Stimulated activated CD8-positive, alpha-beta memory T cell treated with anti-CD3 and anti-CD28 coated beads, Interleukin-15, amount 100 ng/mL, for 1 hour (primary cell): ENCODE measurements at regions not wholly inside any gene's neighbourhood (a gene's known extent, or its start where the extent isn't known, plus 50 kb on each side); places are given as distances from the start of the nearest gene placed in this dataset.

ENCODE experiments used
- DNase-seq: peaks from one replicate; pipeline ENCODE4 v3.0.0-alpha.2; 2020; ENCODE audit warnings: low read depth

DNA sequence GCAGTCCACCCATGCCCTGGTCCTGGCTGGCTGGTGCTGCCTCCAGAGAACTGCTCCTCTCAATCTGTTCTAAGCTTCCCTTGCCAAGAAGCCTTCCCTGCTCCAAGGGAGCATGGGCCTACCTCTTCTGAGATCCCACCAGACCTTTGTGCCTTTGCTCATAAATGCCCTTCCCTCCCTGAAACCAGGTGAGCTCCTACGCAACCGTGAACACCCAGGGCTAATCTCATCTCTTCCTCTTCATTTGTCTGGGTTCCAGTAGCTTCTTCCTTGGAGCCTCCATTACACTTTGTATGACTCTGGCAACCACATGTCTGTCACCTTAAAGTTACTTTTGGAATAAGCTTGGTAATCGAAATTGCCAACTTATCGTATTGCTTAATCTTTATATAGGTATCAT, 270.6 kb downstream of the PBX3 start:
- DNase-seq: no peak

GRCh38 chr9:126020836-126021235, 273.7 kb downstream of the PBX3 start:
- DNase-seq: no peak

DNA sequence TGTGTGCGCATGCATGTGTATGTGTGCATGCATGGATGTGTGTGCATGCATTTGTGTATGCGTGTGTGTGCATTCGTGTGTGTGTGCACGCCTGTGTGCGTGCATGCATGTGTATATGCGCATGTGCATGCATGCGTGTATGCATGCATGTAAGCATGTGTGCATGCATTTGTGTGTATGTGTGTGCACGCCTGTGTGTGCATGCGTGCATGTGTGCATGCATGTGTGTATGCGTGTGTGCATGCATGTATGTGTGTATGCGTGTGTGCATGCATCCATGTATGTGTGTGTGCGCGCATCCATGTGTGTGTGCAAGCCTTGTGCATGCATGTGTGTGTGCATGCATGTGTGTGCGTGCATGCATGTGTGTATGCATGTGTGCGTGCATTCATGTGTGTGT, 276.8 kb downstream of the PBX3 start:
- DNase-seq: no peak

- no peak for DNase-seq
These were observed 277.5 kb downstream of the PBX3 start for GRCh38 chr9:126024581-126025230.

DNA sequence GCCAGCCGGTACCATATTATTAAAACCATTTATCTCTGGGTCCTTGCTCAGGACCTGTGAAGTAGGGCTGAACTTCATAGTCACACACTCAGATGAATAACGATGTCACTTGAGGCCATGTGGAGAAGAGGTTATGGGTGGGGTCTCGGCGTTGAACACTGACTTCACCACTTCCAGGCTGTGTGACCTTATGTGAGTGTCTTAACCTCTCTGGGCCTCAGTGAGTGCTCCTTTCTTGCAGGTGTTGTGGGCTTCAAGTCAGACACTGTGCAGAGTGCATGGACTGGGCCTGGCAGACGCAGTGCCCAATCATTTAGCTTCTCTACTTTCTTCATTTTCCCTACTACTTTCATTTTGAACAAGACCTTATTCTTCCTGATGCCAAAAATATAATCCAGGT, 278.8 kb downstream of the PBX3 start:
- no peak for DNase-seq

DNA sequence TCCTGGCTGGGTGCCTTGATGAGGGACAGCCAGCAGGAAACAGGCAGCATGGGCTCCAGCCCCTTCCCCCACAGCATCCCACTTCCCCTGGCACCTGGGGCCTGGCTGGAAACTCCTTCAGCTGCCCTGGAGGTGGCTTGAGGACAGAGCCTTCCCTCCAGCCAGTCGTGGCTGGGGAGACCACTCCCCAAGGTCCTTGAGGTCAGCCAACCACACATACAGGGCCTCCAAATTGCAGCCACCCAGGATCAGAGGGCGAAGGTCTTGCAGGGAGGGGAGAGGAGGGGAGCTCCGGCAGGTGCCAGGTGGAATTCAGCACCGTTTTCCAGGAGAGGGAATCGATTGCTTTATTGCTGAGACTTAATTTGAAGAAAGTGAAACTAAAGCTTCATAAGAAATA, 280.4 kb downstream of the PBX3 start:
- DNase-seq: no peak

DNA sequence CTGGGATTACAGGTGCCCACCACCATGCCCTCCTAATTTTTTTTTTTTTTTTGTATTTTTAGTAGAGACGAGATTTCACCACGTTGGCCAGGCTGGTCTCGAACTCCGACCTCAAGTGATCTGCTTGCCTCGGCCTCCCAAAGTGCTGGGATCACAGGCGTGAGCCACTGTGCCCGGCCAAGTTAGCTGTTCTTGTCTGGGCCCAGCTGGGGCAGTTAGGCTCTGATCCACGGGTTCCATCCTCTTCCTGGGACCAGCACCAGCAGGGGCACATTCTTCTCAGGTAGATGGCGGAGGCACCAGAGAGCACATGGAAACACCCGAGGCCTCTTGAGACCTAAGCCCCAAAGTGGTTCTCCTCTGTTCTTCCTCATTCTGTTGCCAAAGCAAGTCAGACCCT, 281.6 kb downstream of the PBX3 start:
- DNase-seq: no peak

DNA sequence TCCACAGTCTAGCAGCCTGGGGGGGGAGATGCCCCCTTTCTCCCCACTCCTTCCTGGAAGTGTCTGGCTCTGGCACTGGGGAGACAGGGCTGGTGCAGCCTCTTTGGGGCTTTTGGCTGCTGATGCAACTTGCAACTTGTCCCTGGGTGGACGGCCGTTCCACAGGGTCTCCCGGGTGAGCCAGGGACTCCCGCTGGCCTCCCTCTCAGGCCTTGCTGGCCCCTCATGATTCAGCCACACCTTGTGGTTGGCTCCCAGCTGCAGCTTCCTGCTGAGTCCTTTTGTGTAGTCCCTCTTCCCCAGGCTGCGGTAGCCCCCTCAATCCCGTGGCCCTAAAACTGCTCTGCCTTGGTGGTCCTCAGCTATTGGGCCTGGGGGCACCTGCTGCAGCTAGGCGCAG, 283.5 kb downstream of the PBX3 start:
- no peak for DNase-seq

GRCh38 chr9:126031116-126031515, 283.9 kb downstream of the PBX3 start:
- DNase-seq: no peak

DNA sequence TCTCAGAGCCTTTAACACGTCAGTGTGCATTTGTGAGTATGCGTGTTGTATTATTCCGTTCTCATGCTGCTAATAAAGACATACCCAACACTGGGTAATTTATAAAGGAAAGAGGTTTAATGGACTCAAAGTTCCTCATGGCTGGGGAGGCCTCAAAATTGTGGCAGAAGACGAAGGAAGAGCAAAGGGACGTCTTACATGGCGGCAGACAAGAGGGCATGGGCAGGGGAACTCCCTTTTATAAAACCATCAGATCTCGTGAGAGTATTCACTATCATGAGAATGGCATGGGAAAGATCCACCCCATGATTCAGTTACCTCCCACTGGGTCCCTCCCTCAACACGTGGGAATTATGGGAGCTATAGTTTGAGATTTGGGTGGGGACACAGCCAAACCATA, 285.0 kb downstream of the PBX3 start:
- no peak for DNase-seq

DNA sequence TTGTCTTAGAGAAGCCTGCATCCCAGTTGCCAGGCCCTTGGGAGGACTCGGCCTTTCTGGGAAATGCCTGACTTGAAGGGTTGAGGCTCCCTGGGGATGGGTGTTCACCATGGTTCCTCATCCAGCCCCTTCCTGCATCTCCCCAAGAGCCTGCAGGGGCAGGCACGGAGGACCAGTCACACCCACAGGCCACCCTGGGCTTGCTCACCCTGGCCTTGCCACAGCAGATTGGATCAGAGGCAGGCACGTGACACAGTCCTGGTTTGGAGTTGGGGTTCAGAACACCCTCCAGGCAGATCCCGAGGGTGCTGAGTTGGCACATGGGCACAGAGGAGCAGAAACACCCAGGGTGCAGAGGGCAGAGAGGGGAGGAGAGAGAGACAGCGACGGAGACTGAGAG, 286.1 kb downstream of the PBX3 start:
- no peak for DNase-seq

- no peak for DNase-seq
These were observed 286.8 kb downstream of the PBX3 start for GRCh38 chr9:126033956-126034355.

- DNase-seq: no peak
These were observed 289.7 kb downstream of the PBX3 start for GRCh38 chr9:126036881-126037291.

- DNase-seq: no peak
These were observed 287.8 kb upstream of the MVB12B start for GRCh38 chr9:126038790-126039189.

DNA sequence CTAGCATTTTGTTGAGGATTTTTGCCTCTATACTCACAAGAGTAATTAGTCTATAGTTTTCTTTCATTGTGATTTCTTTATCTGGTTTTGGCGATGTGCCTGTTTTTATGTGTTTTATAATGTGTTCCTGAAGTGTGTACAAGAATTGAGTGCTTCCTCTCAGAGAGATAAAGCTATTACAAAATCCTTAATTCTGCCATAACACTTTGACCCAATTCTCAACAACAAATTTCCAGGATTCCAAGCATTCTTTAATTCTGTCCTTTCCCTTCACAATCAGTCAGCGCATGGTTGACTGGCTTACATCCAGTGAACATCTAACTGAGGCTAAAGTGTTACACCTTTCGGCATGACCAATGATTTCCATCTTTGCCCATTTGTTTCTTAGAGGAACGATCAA, 282.9 kb upstream of the MVB12B start:
- DNase-seq: no peak

DNA sequence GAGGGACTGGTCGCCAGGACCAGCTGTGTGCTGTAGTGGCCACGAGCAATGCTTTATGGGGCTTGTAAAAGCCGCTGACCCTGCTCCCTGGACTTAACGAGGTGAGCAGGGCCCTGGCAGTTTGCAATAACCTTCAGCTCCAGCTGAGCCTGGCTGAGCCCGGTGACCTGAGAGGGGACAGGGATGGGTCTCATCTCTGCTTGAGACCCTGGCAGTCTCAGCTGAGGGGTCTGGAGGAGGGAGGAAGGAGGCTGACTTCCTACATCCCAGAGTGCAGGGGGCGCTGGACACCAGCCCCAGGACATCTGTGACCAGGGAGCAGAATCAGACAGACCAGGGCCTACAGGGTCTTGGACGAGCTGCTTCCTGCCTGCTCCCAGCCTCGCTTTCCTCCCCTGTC, 277.5 kb upstream of the MVB12B start:
- no peak for DNase-seq

- no peak for DNase-seq
These were observed 276.6 kb upstream of the MVB12B start for GRCh38 chr9:126049896-126050604.

DNA sequence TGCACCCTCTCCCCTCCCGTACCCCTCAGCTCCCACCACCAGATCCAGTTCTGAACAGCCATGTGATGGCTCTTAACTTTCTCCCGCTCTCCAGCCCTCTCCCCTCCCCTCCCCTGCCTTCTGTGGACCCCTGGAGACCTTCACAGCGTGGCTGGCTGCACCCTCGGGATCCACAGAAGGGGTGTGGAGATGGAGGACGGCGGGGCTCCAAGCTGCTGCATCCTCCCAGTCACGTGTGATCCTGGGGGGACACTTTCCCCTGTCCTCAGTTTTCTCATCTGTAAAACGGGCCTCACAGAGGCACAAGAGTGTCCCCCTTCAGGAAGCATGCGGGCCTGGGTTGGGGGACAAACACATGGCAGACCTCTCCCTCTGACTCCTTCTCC, 276.0 kb upstream of the MVB12B start:
- DNase-seq: no peak

DNA sequence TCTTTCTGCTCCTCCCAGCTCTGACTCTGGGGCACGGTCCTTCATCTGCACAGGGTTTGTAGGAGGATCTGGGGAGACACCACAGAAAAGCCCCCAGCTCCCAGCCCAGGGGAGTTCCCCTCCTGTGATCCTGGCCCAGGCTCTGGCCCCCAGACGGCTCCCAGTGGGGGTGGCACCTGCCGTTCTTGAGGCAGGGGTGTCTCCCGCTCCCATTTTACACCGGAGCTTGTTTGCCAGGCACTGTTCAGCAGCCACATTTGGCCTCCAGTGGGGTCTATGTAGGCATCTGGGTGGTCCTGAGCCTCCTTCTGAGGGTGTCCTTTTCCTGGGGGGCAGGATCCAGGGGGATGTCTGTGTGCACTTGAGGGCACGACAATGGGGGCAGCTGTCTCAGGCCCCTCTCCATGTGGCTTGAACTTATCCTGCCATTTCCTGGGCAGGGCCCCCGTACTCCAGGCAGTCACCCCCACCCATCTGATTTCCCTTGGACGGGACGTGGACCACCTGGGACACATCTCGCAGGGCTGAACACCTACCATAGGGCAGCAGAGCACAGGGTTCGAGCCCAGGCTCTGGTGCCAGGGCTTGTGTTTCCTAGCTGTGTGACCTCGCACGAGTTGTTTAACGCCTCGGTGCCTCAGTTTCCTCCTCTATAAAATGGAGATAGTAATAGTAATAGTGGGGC, 275.0 kb upstream of the MVB12B start:
- DNase-seq: no peak

DNA sequence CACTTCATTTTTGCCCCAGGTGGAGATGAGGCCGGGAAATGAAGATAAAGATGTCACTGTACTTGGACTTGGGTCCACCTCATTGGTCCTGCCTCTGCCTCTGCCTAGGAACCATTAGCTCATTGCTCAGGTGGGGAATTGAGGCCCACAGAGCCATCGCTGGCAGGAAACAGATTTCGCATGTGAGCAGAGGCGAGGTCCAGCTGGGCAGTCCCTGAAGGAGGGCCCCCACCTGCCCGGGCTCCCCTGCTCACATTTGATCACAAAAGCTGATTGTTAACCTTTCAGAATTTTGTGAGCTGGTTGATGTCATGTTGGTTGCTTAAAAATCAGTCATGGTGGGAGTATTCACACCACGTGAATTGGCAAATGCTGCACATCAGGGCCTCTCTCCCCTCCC, 273.8 kb upstream of the MVB12B start:
- no peak for DNase-seq

DNA sequence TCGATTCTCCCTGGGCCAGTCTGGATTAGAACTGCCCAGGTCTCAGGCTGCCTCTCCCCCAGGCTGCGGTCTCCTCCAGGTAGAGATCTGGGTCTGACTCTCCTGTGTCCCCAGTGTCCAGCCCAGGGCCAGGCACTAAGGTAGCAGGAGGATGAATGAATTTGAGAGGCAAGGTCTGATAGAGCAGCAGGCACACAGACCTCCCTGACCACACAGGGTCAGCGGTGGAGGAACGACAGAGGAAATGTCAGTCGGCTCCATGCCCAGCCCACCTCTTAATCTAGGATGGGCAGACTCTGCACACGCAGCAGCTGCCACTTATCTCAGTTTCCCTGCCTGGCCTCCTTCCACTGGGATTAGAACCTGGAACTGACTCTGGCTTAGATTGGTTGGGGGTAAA, 272.7 kb upstream of the MVB12B start:
- no peak for DNase-seq

- DNase-seq: no peak
These were observed 271.1 kb upstream of the MVB12B start for GRCh38 chr9:126055381-126055985.
